Cerebellar nuclear complex (tissue), 1 donor: ENCODE measurements at regions not wholly inside any gene's neighbourhood (a gene's known extent, or its start where the extent isn't known, plus 50 kb on each side); places are given as distances from the start of the nearest gene placed in this dataset.

Experiments
- DNase-seq, 2 experiments: peaks; one replicate each; lab custom pipeline; 2025; lab: John Stamatoyannopoulos, UW

GRCh38 chr17:33404070-33404819 lies 111.2 kb upstream of the ASIC2 start:
- DNase-seq, result no peak

GRCh38 chr17:33416131-33416530 lies 123.0 kb upstream of the ASIC2 start:
- DNase-seq, result no peak

GRCh38 chr17:33421933-33422332 lies 128.8 kb upstream of the ASIC2 start:
- DNase-seq, result no peak

GRCh38 chr17:33433581-33433980 lies 140.5 kb upstream of the ASIC2 start:
- no peak for DNase-seq

- DNase-seq, result no peak
Observed at GRCh38 chr17:33434841-33435240, 141.7 kb upstream of the ASIC2 start.

- no peak for DNase-seq
Observed at GRCh38 chr17:33435721-33436301, 142.7 kb upstream of the ASIC2 start.

GRCh38 chr17:33436321-33436720 lies 143.2 kb upstream of the ASIC2 start:
- DNase-seq, result no peak

- no peak for DNase-seq
Observed at GRCh38 chr17:33438139-33438538, 145.0 kb upstream of the ASIC2 start.

- DNase-seq, result no peak
Observed at GRCh38 chr17:33438578-33438977, 145.5 kb upstream of the ASIC2 start.

GRCh38 chr17:33442320-33442719 lies 149.2 kb upstream of the ASIC2 start:
- DNase-seq, result no peak

GRCh38 chr17:33444731-33445130 lies 151.6 kb upstream of the ASIC2 start:
- no peak for DNase-seq

- no peak for DNase-seq
Observed at GRCh38 chr17:33447090-33447489, 154.0 kb upstream of the ASIC2 start.

- no peak for DNase-seq
Observed at GRCh38 chr17:33451221-33451620, 158.1 kb upstream of the ASIC2 start.

- no peak for DNase-seq
Observed at GRCh38 chr17:33457477-33457876, 164.4 kb upstream of the ASIC2 start.

GRCh38 chr17:33459078-33459940 lies 166.2 kb upstream of the ASIC2 start:
- DNase-seq, result no peak

GRCh38 chr17:33460781-33461450 lies 167.8 kb upstream of the ASIC2 start:
- no peak for DNase-seq

- DNase-seq, result no peak
Observed at GRCh38 chr17:33463887-33464286, 170.8 kb upstream of the ASIC2 start.

GRCh38 chr17:33464669-33465280 lies 171.7 kb upstream of the ASIC2 start:
- no peak for DNase-seq

GRCh38 chr17:33469421-33469820 lies 176.3 kb upstream of the ASIC2 start:
- DNase-seq, result no peak

- DNase-seq, result no peak
Observed at GRCh38 chr17:33469911-33470310, 176.8 kb upstream of the ASIC2 start.

- no peak for DNase-seq
Observed at GRCh38 chr17:33473061-33473460, 180.0 kb upstream of the ASIC2 start.

- DNase-seq, result no peak
Observed at GRCh38 chr17:33474789-33475188, 181.7 kb upstream of the ASIC2 start.
